Neuronal stem cell (in vitro differentiated cells): ENCODE measurements at regions not wholly inside any gene's neighbourhood (a gene's known extent, or its start where the extent isn't known, plus 50 kb on each side); places are given as distances from the start of the nearest gene placed in this dataset.

Experiments used
- DNase-seq: peaks from one replicate; pipeline ENCODE4 v3.0.0-alpha.2; 2013; ENCODE audit warnings: low spot score
- H2AFZ ChIP-seq: one replicate; pipeline ENCODE4 v1.6.1; 2013; ENCODE audit warnings: mild to moderate bottlenecking, low read length, inconsistent platforms
- H2AK5ac ChIP-seq: 2 replicates; pipeline ENCODE4 v1.6.1; 2013; ENCODE audit warnings: low read depth, mild to moderate bottlenecking, inconsistent platforms, low read length, moderate library complexity, mixed read lengths
- H2BK120ac ChIP-seq: 2 replicates; pipeline ENCODE4 v1.6.1; 2013; ENCODE audit warnings: low read depth, mild to moderate bottlenecking, inconsistent platforms, low read length, moderate library complexity, mixed read lengths
- H2BK12ac ChIP-seq: one replicate; pipeline ENCODE4 v1.6.1; 2013; ENCODE audit warnings: low read length, inconsistent platforms
- H2BK15ac ChIP-seq: 2 replicates; pipeline ENCODE4 v1.6.1; 2013; ENCODE audit warnings: mild to moderate bottlenecking, low read length, inconsistent platforms, mixed read lengths
- H2BK5ac ChIP-seq: one replicate; pipeline ENCODE4 v1.6.1; 2013; ENCODE audit warnings: inconsistent platforms, mild to moderate bottlenecking, low read length, moderate library complexity
- H3K14ac ChIP-seq: one replicate; pipeline ENCODE4 v1.6.1; 2013; ENCODE audit warnings: low read length, inconsistent platforms
- H3K18ac ChIP-seq: 2 replicates; pipeline ENCODE4 v1.6.1; 2013; ENCODE audit warnings: low read length, inconsistent platforms
- H3K23ac ChIP-seq: 2 replicates; pipeline ENCODE4 v1.6.1; 2013; ENCODE audit warnings: low read depth, mild to moderate bottlenecking, mixed read lengths, low read length, inconsistent platforms; ENCODE audit not compliant: poor library complexity
- H3K27ac ChIP-seq: replicated peaks from 3 replicates; pipeline ENCODE4 v1.5.1; 2013; ENCODE audit warnings: low read length, inconsistent platforms
- H3K27me3 ChIP-seq, 3 experiments: 2 replicates each; pipeline ENCODE4 v1.6.1; 2013; ENCODE audit warnings: low read length in 3 of 3, mild to moderate bottlenecking in 2 of 3, inconsistent platforms in 1 of 3, low read depth in 1 of 3, mixed read lengths in 1 of 3, moderate library complexity in 1 of 3; ENCODE audit not compliant: control insufficient read depth in 3 of 3, insufficient read depth in 3 of 3
- H3K36me3 ChIP-seq, 2 donors: replicated peaks in 1 of 2; 2 replicates each; pipeline ENCODE4 v1.6.1; 2013; ENCODE audit warnings: low read length in 2 of 2; ENCODE audit not compliant: control insufficient read depth in 2 of 2, insufficient read depth in 2 of 2
- H3K4ac ChIP-seq: 2 replicates; pipeline ENCODE4 v1.6.1; 2013; ENCODE audit warnings: inconsistent platforms, mild to moderate bottlenecking, low read length, moderate library complexity
- H3K4me1 ChIP-seq, 2 donors: 1 replicate in 1 of 2; 2 replicates in 1 of 2; pipeline ENCODE4 v1.6.1; 2013; ENCODE audit warnings: low read length in 2 of 2, low read depth in 1 of 2; ENCODE audit not compliant: control insufficient read depth in 2 of 2, insufficient read depth in 1 of 2
- H3K4me2 ChIP-seq: one replicate; pipeline ENCODE4 v1.6.1; 2013; ENCODE audit warnings: mild to moderate bottlenecking, low read length, inconsistent platforms; ENCODE audit not compliant: insufficient read depth, poor library complexity, severe bottlenecking
- H3K4me3 ChIP-seq, 2 donors: 2 replicates each; pipeline ENCODE4 v1.5.1; 2013; ENCODE audit warnings: low read length in 2 of 2, mild to moderate bottlenecking in 2 of 2, inconsistent platforms in 1 of 2, moderate library complexity in 1 of 2
- H3K79me1 ChIP-seq: one replicate; pipeline ENCODE4 v1.6.1; 2013; ENCODE audit warnings: low read depth, mild to moderate bottlenecking, inconsistent platforms, low read length, moderate library complexity
- H3K9ac ChIP-seq: one replicate; pipeline ENCODE4 v1.6.1; 2013; ENCODE audit warnings: mild to moderate bottlenecking, low read depth, low read length, inconsistent platforms; ENCODE audit not compliant: poor library complexity
- H3K9me3 ChIP-seq, 2 donors: replicated peaks in 1 of 2; 2 replicates each; pipeline versions ENCODE3 to v1.6.1; 2013; ENCODE audit warnings: low read length in 2 of 2, mild to moderate bottlenecking in 2 of 2, inconsistent platforms in 1 of 2, low read depth in 1 of 2, mixed read lengths in 1 of 2, moderate library complexity in 1 of 2; ENCODE audit not compliant: control insufficient read depth in 2 of 2, insufficient read depth in 1 of 2
- H4K8ac ChIP-seq: one replicate; pipeline ENCODE4 v1.6.1; 2013; ENCODE audit warnings: low read depth, mild to moderate bottlenecking, inconsistent platforms, low read length, moderate library complexity
- H4K91ac ChIP-seq: one replicate; pipeline ENCODE4 v1.6.1; 2013; ENCODE audit warnings: low read length, low read depth, mild to moderate bottlenecking, inconsistent platforms; ENCODE audit not compliant: poor library complexity
- WGBS, 2 donors: extraction: QIAGEN DNeasy Blood & Tissue Kit; methylation state at CpG; one replicate each; pipeline ENCODE4 v1.1.7; 2013; ENCODE audit warnings: missing lambda C conversion rate in 2 of 2, mixed read lengths in 1 of 2; ENCODE audit not compliant: insufficient read length in 2 of 2, insufficient replicate concordance in 1 of 2; ENCODE audit errors: extremely low coverage in 2 of 2; 5-methylcytosine and 5-hydroxymethylcytosine counted together

- Histone ChIP-seq H2BK120ac (no peak overlapping the region), H4K91ac (no peak overlapping the region), H4K8ac (no peak overlapping the region)
Observed at GRCh38 chr1:53394306-53394705, 64.9 kb upstream of the DMRTB1 start.

GRCh38 chr1:53395671-53396215 is 63.5 kb upstream of the DMRTB1 start:
- no peaks in the 10 kb centered on the region for H3K36me3 ChIP-seq
- no peak overlapping the region for H2AFZ ChIP-seq
- no peaks in the 10 kb centered on the region for H3K27me3 ChIP-seq
- H3K9ac ChIP-seq, result no peak overlapping the region
- H4K8ac ChIP-seq, result no peak overlapping the region
- no peak overlapping the region for H3K4ac ChIP-seq
- peaks cover 6 to 8% of the 10 kb centered on the region in 2 donors for H3K4me1 ChIP-seq
- H3K18ac ChIP-seq, result peak overlapping the region; percentile 4
- no peaks in the 10 kb centered on the region for H3K79me1 ChIP-seq
- no peak overlapping the region for H2BK12ac ChIP-seq
- H2BK5ac ChIP-seq, result peak overlapping the region; percentile 9
- H3K14ac ChIP-seq, result no peak overlapping the region
- H3K23ac ChIP-seq, result no peak overlapping the region
- no peak for DNase-seq
- peak overlapping the region; percentile 14 for H2BK120ac ChIP-seq
- no peak overlapping the region for H4K91ac ChIP-seq
- WGBS, 2 donors, result no CpG with 5 or more reads among the region's 10 CpGs
- H3K27ac ChIP-seq, result no peak overlapping the region
- no peak overlapping the region for H2AK5ac ChIP-seq
- no peaks in the 10 kb centered on the region for H3K9me3 ChIP-seq
- no peak overlapping the region for H3K4me3 ChIP-seq
- no peak overlapping the region for H3K4me2 ChIP-seq
- H2BK15ac ChIP-seq, result no peak overlapping the region

More at GRCh38 chr1:53394306-53394705, 64.9 kb upstream of the DMRTB1 start:
- no peak for DNase-seq
- Histone ChIP-seq H2BK15ac (peak overlapping the region; percentile 75), H2AK5ac (peak overlapping the region; percentile 95), H3K27me3 (no peaks in the 10 kb centered on the region), H3K36me3 (no peaks in the 10 kb centered on the region), H3K4me3 (no peak overlapping the region), H3K9ac (no peak overlapping the region), H3K23ac (peak overlapping the region; percentile 61), H3K4me2 (no peak overlapping the region), H3K79me1 (no peaks in the 10 kb centered on the region), H3K9me3 (no peaks in the 10 kb centered on the region), H2AFZ (peak overlapping the region; percentile 12), H3K27ac (no peak overlapping the region), H3K18ac (peak overlapping the region; percentile 49), H3K4me1 (peaks cover 6 to 10% of the 10 kb centered on the region in 2 donors), H3K4ac (no peak overlapping the region), H2BK5ac (no peak overlapping the region), H3K14ac (no peak overlapping the region), H2BK12ac (no peak overlapping the region)
- no CpG with 5 or more reads among the region's 6 CpGs for WGBS, 2 donors

DNA sequence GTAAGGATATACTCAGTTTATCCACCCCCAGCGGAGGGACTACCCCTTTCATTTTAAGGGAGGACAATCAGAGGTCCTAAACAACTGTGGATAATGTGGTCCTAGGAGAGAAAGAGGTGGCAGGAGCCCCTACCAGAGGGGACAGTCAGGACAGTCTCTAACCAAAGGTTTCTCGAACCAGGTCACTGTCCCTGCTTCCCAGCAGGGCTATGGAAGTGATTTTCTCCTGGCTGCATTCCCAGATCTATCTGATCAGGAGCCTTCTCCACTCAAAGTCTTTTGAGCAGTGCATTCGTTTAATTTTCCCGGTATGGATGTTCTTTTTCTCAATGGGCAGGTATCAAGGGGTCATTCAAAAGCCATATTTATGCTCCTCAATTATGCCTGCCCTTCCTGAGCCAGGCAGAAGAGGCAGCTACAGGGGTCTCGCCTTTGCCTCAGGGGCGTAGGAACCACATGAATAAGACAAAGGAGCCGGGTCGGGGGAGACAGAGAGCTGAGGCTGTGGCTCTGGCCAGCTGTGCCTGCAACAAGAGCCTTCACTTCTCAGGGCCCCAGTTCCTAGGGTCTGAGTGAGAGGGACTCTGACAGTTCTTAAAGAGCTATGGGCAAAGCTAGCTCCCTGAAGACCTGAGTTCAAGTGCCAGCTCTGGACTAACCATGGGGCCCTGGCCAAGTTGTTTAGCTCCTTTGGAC is 62.5 kb upstream of the DMRTB1 start:
- H2AK5ac ChIP-seq, result no peak overlapping the region
- no peaks in the 10 kb centered on the region for H3K36me3 ChIP-seq
- H2BK5ac ChIP-seq, result no peak overlapping the region
- no peak overlapping the region for H3K4ac ChIP-seq
- H2BK12ac ChIP-seq, result no peak overlapping the region
- H2BK120ac ChIP-seq, result no peak overlapping the region
- no peak for DNase-seq
- no peak overlapping the region for H4K91ac ChIP-seq
- no CpG with 5 or more reads among the region's 8 CpGs for WGBS, 2 donors
- no peak overlapping the region for H3K4me2 ChIP-seq
- no peak overlapping the region for H3K18ac ChIP-seq
- no peak overlapping the region for H3K23ac ChIP-seq
- no peak overlapping the region for H4K8ac ChIP-seq
- peaks cover 6 to 8% of the 10 kb centered on the region in 2 donors for H3K4me1 ChIP-seq
- H3K27ac ChIP-seq, result no peak overlapping the region
- H3K9me3 ChIP-seq, result peaks cover 0 to 2% of the 10 kb centered on the region in 2 donors
- H3K9ac ChIP-seq, result no peak overlapping the region
- H3K27me3 ChIP-seq, result peaks cover 0 to 5% (median 0%) of the 10 kb centered on the region in 3 experiments
- no peak overlapping the region for H2BK15ac ChIP-seq
- no peak overlapping the region for H3K4me3 ChIP-seq
- H3K14ac ChIP-seq, result no peak overlapping the region
- H3K79me1 ChIP-seq, result no peaks in the 10 kb centered on the region
- H2AFZ ChIP-seq, result peak overlapping the region; percentile 42

- no peak overlapping the region for H3K4me3 ChIP-seq
- H3K4me1 ChIP-seq, result peaks cover 6 to 8% of the 10 kb centered on the region in 2 donors
- H3K27me3 ChIP-seq, result peaks cover 0 to 5% (median 0%) of the 10 kb centered on the region in 3 experiments
- H3K9ac ChIP-seq, result no peak overlapping the region
- H3K23ac ChIP-seq, result no peak overlapping the region
- no peak for DNase-seq
- no peak overlapping the region for H2BK12ac ChIP-seq
- H3K27ac ChIP-seq, result no peak overlapping the region
- H2AFZ ChIP-seq, result peak overlapping the region; percentile 80
- no peak overlapping the region for H2BK5ac ChIP-seq
- H3K36me3 ChIP-seq, result no peaks in the 10 kb centered on the region
- no peaks in the 10 kb centered on the region for H3K79me1 ChIP-seq
- H4K91ac ChIP-seq, result no peak overlapping the region
- no peak overlapping the region for H2AK5ac ChIP-seq
- H3K4ac ChIP-seq, result no peak overlapping the region
- H2BK15ac ChIP-seq, result no peak overlapping the region
- H2BK120ac ChIP-seq, result no peak overlapping the region
- H3K4me2 ChIP-seq, result no peak overlapping the region
- no CpG with 5 or more reads among the region's 4 CpGs for WGBS, 2 donors
- peak overlapping the region; percentile 24 for H3K18ac ChIP-seq
- H4K8ac ChIP-seq, result no peak overlapping the region
- no peak overlapping the region for H3K14ac ChIP-seq
- peaks cover 0 to 2% of the 10 kb centered on the region in 2 donors for H3K9me3 ChIP-seq
Observed at GRCh38 chr1:53398091-53398490, 61.1 kb upstream of the DMRTB1 start.
